ENCODE measurements at regions not wholly inside any gene's neighbourhood (a gene's known extent, or its start where the extent isn't known, plus 50 kb on each side); places are given as distances from the start of the nearest gene placed in this dataset.
"Not testable (repeated sequence)": the region's sequence is repeated elsewhere in the genome, so short reads cannot be mapped to it uniquely, and the experiment has no call there.

GRCh38 chr5:129245489-129245888 lies 150.9 kb downstream of the ISOC1 start:
- no peak for TF ChIP-seq CTCF (conservative IDR thresholded peaks at IDR 0.05)
- Mint-ChIP-seq H3K27me3 (ENCODE audit: low read depth) (peaks cover 10% of the 10 kb centered on the region), H3K4me1 (no peaks in the 10 kb centered on the region), H3K27ac (ENCODE audit: unreplicated experiment) (no peak overlapping the region), H3K36me3 (ENCODE audit: low read depth) (no peaks in the 10 kb centered on the region), H3K4me3 (no peak overlapping the region), H3K9me3 (no peaks in the 10 kb centered on the region)
- no peak for DNase-seq (ENCODE audit: low read depth, low spot score)

- H3K9me3 Mint-ChIP-seq = no peaks in the 10 kb centered on the region
- H3K27ac Mint-ChIP-seq (ENCODE audit: unreplicated experiment) = no peak overlapping the region
- no peak for DNase-seq (ENCODE audit: low read depth, low spot score)
- no peak overlapping the region for H3K4me3 Mint-ChIP-seq
- no peak for TF ChIP-seq CTCF (conservative IDR thresholded peaks at IDR 0.05)
- H3K36me3 Mint-ChIP-seq (ENCODE audit: low read depth) = no peaks in the 10 kb centered on the region
- H3K27me3 Mint-ChIP-seq (ENCODE audit: low read depth) = peaks cover 10% of the 10 kb centered on the region
- no peaks in the 10 kb centered on the region for H3K4me1 Mint-ChIP-seq
These were observed 151.5 kb downstream of the ISOC1 start for GRCh38 chr5:129246088-129246487.

- H3K27me3 Mint-ChIP-seq (ENCODE audit: low read depth) = peaks cover 10% of the 10 kb centered on the region
- H3K4me1 Mint-ChIP-seq = no peaks in the 10 kb centered on the region
- peaks cover 3% of the 10 kb centered on the region for H3K36me3 Mint-ChIP-seq (ENCODE audit: low read depth)
- no peak for DNase-seq (ENCODE audit: low read depth, low spot score)
- no peak overlapping the region for H3K27ac Mint-ChIP-seq (ENCODE audit: unreplicated experiment)
- no peak for TF ChIP-seq CTCF (conservative IDR thresholded peaks at IDR 0.05)
- H3K4me3 Mint-ChIP-seq = no peak overlapping the region
- peaks cover 9% of the 10 kb centered on the region for H3K9me3 Mint-ChIP-seq
These were observed 155.3 kb downstream of the ISOC1 start for GRCh38 chr5:129249886-129250285.

GRCh38 chr5:129271308-129271707 lies 176.8 kb downstream of the ISOC1 start:
- no peak for DNase-seq (ENCODE audit: low read depth, low spot score)
- H3K9me3 Mint-ChIP-seq = no peaks in the 10 kb centered on the region
- no peaks in the 10 kb centered on the region for H3K4me1 Mint-ChIP-seq
- no peaks in the 10 kb centered on the region for H3K27me3 Mint-ChIP-seq (ENCODE audit: low read depth)
- TF ChIP-seq CTCF (conservative IDR thresholded peaks at IDR 0.05) = no peak
- H3K36me3 Mint-ChIP-seq (ENCODE audit: low read depth) = no peaks in the 10 kb centered on the region
- no peak overlapping the region for H3K27ac Mint-ChIP-seq (ENCODE audit: unreplicated experiment)
- no peak overlapping the region for H3K4me3 Mint-ChIP-seq

GRCh38 chr5:129284010-129284409 lies 176.1 kb upstream of the ADAMTS19 start:
- H3K4me3 Mint-ChIP-seq = no peak overlapping the region
- H3K9me3 Mint-ChIP-seq = no peaks in the 10 kb centered on the region
- H3K27ac Mint-ChIP-seq (ENCODE audit: unreplicated experiment) = no peak overlapping the region
- no peaks in the 10 kb centered on the region for H3K27me3 Mint-ChIP-seq (ENCODE audit: low read depth)
- H3K36me3 Mint-ChIP-seq (ENCODE audit: low read depth) = no peaks in the 10 kb centered on the region
- no peaks in the 10 kb centered on the region for H3K4me1 Mint-ChIP-seq
- no peak for DNase-seq (ENCODE audit: low read depth, low spot score)
- TF ChIP-seq CTCF (conservative IDR thresholded peaks at IDR 0.05) = no peak

- not testable (repeated sequence) for H3K4me3 Mint-ChIP-seq; H3K9me3 Mint-ChIP-seq; DNase-seq (ENCODE audit: low read depth, low spot score); H3K4me1 Mint-ChIP-seq; H3K36me3 Mint-ChIP-seq (ENCODE audit: low read depth); H3K27ac Mint-ChIP-seq (ENCODE audit: unreplicated experiment); H3K27me3 Mint-ChIP-seq (ENCODE audit: low read depth)
These were observed 165.9 kb upstream of the ADAMTS19 start for GRCh38 chr5:129294216-129294615.

Data from neural crest cell (in vitro differentiated cells).